SK-N-MC (cell line): ENCODE measurements at regions not wholly inside any gene's neighbourhood (a gene's known extent, or its start where the extent isn't known, plus 50 kb on each side); places are given as distances from the start of the nearest gene placed in this dataset.

Source experiments
- DNase-seq: peaks from one replicate; pipeline ENCODE4 v3.0.0-alpha.2; 2011; ENCODE audit warnings: low read depth, low spot score
- H3K27ac ChIP-seq: fragments of 200-600 bp; sonication (generic); 2 replicates; pipeline ENCODE4 v1.5.1; 2016; ENCODE audit warnings: mixed run types
- H3K36me3 ChIP-seq: fragments of 200-600 bp; sonication (generic); 2 replicates; pipeline ENCODE4 v1.6.1; 2017; ENCODE audit warnings: antibody characterized with exemption, low read length, mixed read lengths; ENCODE audit not compliant: insufficient read depth
- H3K4me3 ChIP-seq: fragments of 200-600 bp; sonication (generic); 2 replicates; pipeline ENCODE4 v1.5.1; 2016
- H3K9ac ChIP-seq: fragments of 200-600 bp; sonication (generic); 2 replicates; pipeline ENCODE4 v1.8.0; 2017; ENCODE audit warnings: mixed run types, mixed read lengths; ENCODE audit not compliant: insufficient read length
- H3K9me3 ChIP-seq: fragments of 200-600 bp; sonication (generic); 2 replicates; pipeline ENCODE4 v1.6.1; 2017; ENCODE audit warnings: low read depth, mild to moderate bottlenecking, antibody characterized with exemption, low read length, moderate library complexity, mixed read lengths
- EZH2 ChIP-seq: fragments of 200-600 bp; sonication (generic); IDR thresholded peaks from one replicate; pipeline ENCODE4 v1.6.1; 2017; ENCODE audit warnings: antibody characterized with exemption
- FOXP2 ChIP-seq: optimal IDR thresholded peaks from 2 replicates; pipeline ENCODE3; 2011; ENCODE audit warnings: mild to moderate bottlenecking, moderate library complexity; ENCODE audit not compliant: insufficient read depth; ENCODE audit errors: extremely low read length, control extremely low read depth
- POLR2AphosphoS5 ChIP-seq: IDR thresholded peaks from 2 replicates; pipeline ENCODE4 v1.6.1; 2012; ENCODE audit warnings: mild to moderate bottlenecking, low read depth, low read length, borderline replicate concordance

- Histone ChIP-seq H3K9ac (no peak overlapping the region), H3K36me3 (no peaks in the 10 kb centered on the region), H3K9me3 (no peaks in the 10 kb centered on the region), H3K4me3 (no peak overlapping the region), H3K27ac (no peak overlapping the region)
- TF ChIP-seq FOXP2 (no peak), POLR2AphosphoS5 (no peak), EZH2 (no peak)
- DNase-seq, result no peak
Observed at GRCh38 chr5:108437425-108437824, 55.5 kb upstream of the FBXL17 start.

GRCh38 chr5:108436696-108437095, 54.8 kb upstream of the FBXL17 start:
- H3K4me3 ChIP-seq, result no peak overlapping the region
- no peak for DNase-seq
- H3K9me3 ChIP-seq, result no peaks in the 10 kb centered on the region
- H3K9ac ChIP-seq, result no peak overlapping the region
- TF ChIP-seq POLR2AphosphoS5 (no peak), FOXP2 (no peak), EZH2 (no peak)
- no peaks in the 10 kb centered on the region for H3K36me3 ChIP-seq
- H3K27ac ChIP-seq, result no peak overlapping the region

GRCh38 chr5:108433600-108433999, 51.7 kb upstream of the FBXL17 start:
- no peak for TF ChIP-seq EZH2
- TF ChIP-seq POLR2AphosphoS5, result no peak
- no peak for TF ChIP-seq FOXP2
- DNase-seq, result no peak
- no peaks in the 10 kb centered on the region for H3K9me3 ChIP-seq

GRCh38 chr5:108432024-108432423, 50.1 kb upstream of the FBXL17 start:
- Histone ChIP-seq H3K36me3 (no peaks in the 10 kb centered on the region), H3K9me3 (no peaks in the 10 kb centered on the region), H3K9ac (no peak overlapping the region), H3K27ac (no peak overlapping the region), H3K4me3 (no peak overlapping the region)
- no peak for DNase-seq
- no peak for TF ChIP-seq FOXP2
- no peak for TF ChIP-seq EZH2
- TF ChIP-seq POLR2AphosphoS5, result no peak

More at GRCh38 chr5:108433600-108433999, 51.7 kb upstream of the FBXL17 start:
- Histone ChIP-seq H3K27ac (no peak overlapping the region), H3K9ac (no peak overlapping the region), H3K36me3 (no peaks in the 10 kb centered on the region), H3K4me3 (no peak overlapping the region)
